ENCODE measurements at regions not wholly inside any gene's neighbourhood (a gene's known extent, or its start where the extent isn't known, plus 50 kb on each side); places are given as distances from the start of the nearest gene placed in this dataset.

DNA sequence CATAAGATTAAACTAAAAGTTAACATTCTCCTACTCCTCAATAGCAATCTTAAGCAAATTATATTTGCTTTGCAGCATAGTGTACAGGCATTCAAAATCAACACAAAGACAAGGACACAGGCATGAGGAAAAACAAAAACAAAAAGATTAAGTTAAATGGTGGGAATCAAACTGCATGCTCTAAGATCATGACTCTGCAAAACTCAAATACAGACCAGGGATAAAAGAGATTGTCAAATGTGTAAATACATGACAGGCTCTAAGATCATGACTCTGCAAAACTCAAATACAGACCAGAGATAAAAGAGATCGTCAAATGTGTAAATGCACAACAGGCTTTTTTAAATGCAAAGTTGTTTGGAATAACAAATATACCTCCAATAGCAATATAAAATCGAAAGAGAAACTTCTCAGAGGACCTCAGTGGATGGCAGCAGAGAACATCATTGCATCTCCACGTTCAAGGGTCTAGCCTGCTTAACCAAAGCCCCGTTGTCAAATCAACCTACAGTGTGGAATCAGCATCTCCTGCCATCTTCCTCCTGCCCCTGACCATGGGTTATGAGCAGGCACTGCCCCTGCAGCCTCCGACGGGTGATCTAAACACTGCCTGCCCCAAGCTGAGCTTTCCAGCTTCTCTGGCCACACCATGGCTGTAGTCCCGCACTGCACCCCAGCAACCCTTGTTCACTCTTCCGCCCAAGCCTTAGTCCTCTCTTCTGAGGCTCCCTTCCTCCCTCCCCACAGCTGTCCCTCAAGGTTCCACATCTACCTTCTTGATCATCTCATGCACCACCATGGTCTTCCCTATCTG lies 446.1 kb downstream of the SOX9 start:
- Mint-ChIP-seq H3K27ac (no peak overlapping the region), H3K4me1 (no peaks in the 10 kb centered on the region), H3K27me3 (ENCODE audit: low read depth) (no peaks in the 10 kb centered on the region), H3K36me3 (no peaks in the 10 kb centered on the region), H3K9me3 (no peaks in the 10 kb centered on the region), H3K4me3 (no peak overlapping the region)
- DNase-seq (ENCODE audit: low spot score) = no peak
- TF ChIP-seq, protein P1, sequence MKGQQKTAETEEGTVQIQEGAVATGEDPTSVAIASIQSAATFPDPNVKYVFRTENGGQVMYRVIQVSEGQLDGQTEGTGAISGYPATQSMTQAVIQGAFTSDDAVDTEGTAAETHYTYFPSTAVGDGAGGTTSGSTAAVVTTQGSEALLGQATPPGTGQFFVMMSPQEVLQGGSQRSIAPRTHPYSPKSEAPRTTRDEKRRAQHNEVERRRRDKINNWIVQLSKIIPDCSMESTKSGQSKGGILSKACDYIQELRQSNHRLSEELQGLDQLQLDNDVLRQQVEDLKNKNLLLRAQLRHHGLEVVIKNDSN (CRISPR knock-in tag; IDR thresholded peaks at IDR 0.05) = no peak
- no peak for TF ChIP-seq TCF7 (CRISPR knock-in tag; IDR thresholded peaks at IDR 0.05; ENCODE audit: low read depth)
- CTCF ChIA-PET = interaction anchor here (1.3 kb wide), 1 partner anchor 10 kb away, joined by 8 read pairs; no protein-coding TSS in a partner anchor
- POLR2A ChIA-PET = no interaction called here
- ATAC-seq = no peak

DNA sequence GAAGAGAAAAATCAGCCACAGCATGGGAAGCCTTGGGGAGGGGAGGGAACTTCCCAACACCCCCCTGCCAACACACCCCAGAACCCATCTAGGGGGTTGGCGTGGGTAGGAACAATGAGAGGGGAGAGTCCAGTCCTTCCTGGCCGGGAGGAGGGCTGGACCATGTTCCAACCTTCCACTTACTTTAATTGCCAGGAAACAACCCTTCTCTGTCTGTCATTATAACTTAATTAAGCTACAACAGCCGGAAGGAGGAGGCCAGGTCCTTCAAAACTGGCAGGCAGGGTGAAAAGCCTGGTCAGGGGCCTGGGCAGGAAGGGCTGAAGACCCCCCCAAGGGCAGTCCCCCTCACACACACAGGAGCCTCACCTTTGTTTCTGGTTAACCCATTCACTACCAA lies 447.0 kb downstream of the SOX9 start:
- Mint-ChIP-seq H3K27ac (no peak overlapping the region), H3K36me3 (no peaks in the 10 kb centered on the region), H3K9me3 (no peaks in the 10 kb centered on the region), H3K27me3 (ENCODE audit: low read depth) (no peaks in the 10 kb centered on the region), H3K4me3 (no peak overlapping the region), H3K4me1 (no peaks in the 10 kb centered on the region)
- ATAC-seq = no peak
- CTCF ChIA-PET = interaction anchor here (1.3 kb wide), 1 partner anchor 11 kb away, joined by 8 read pairs; no protein-coding TSS in a partner anchor
- POLR2A ChIA-PET = no interaction called here
- DNase-seq (ENCODE audit: low spot score) = no peak
- TF ChIP-seq FOXP1 (CRISPR knock-in tag; IDR thresholded peaks at IDR 0.05; ENCODE audit: borderline replicate concordance) = no peak
- TF ChIP-seq, protein P2, sequence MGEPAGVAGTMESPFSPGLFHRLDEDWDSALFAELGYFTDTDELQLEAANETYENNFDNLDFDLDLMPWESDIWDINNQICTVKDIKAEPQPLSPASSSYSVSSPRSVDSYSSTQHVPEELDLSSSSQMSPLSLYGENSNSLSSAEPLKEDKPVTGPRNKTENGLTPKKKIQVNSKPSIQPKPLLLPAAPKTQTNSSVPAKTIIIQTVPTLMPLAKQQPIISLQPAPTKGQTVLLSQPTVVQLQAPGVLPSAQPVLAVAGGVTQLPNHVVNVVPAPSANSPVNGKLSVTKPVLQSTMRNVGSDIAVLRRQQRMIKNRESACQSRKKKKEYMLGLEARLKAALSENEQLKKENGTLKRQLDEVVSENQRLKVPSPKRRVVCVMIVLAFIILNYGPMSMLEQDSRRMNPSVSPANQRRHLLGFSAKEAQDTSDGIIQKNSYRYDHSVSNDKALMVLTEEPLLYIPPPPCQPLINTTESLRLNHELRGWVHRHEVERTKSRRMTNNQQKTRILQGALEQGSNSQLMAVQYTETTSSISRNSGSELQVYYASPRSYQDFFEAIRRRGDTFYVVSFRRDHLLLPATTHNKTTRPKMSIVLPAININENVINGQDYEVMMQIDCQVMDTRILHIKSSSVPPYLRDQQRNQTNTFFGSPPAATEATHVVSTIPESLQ (CRISPR knock-in tag; IDR thresholded peaks at IDR 0.05) = no peak
- TF ChIP-seq NR3C1 (CRISPR knock-in tag; conservative IDR thresholded peaks at IDR 0.05; ENCODE audit: low read depth) = no peak
- TF ChIP-seq, protein P3, sequence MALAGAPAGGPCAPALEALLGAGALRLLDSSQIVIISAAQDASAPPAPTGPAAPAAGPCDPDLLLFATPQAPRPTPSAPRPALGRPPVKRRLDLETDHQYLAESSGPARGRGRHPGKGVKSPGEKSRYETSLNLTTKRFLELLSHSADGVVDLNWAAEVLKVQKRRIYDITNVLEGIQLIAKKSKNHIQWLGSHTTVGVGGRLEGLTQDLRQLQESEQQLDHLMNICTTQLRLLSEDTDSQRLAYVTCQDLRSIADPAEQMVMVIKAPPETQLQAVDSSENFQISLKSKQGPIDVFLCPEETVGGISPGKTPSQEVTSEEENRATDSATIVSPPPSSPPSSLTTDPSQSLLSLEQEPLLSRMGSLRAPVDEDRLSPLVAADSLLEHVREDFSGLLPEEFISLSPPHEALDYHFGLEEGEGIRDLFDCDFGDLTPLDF (CRISPR knock-in tag; IDR thresholded peaks at IDR 0.05) = no peak
- no peak for TF ChIP-seq CBFB (CRISPR knock-in tag; IDR thresholded peaks at IDR 0.05; ENCODE audit: low read depth)
- no peak for TF ChIP-seq ESRRA (CRISPR knock-in tag; IDR thresholded peaks at IDR 0.05; ENCODE audit: borderline replicate concordance)
- TF ChIP-seq, protein P4, sequence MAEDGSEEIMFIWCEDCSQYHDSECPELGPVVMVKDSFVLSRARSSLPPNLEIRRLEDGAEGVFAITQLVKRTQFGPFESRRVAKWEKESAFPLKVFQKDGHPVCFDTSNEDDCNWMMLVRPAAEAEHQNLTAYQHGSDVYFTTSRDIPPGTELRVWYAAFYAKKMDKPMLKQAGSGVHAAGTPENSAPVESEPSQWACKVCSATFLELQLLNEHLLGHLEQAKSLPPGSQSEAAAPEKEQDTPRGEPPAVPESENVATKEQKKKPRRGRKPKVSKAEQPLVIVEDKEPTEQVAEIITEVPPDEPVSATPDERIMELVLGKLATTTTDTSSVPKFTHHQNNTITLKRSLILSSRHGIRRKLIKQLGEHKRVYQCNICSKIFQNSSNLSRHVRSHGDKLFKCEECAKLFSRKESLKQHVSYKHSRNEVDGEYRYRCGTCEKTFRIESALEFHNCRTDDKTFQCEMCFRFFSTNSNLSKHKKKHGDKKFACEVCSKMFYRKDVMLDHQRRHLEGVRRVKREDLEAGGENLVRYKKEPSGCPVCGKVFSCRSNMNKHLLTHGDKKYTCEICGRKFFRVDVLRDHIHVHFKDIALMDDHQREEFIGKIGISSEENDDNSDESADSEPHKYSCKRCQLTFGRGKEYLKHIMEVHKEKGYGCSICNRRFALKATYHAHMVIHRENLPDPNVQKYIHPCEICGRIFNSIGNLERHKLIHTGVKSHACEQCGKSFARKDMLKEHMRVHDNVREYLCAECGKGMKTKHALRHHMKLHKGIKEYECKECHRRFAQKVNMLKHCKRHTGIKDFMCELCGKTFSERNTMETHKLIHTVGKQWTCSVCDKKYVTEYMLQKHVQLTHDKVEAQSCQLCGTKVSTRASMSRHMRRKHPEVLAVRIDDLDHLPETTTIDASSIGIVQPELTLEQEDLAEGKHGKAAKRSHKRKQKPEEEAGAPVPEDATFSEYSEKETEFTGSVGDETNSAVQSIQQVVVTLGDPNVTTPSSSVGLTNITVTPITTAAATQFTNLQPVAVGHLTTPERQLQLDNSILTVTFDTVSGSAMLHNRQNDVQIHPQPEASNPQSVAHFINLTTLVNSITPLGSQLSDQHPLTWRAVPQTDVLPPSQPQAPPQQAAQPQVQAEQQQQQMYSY (CRISPR knock-in tag; IDR thresholded peaks at IDR 0.05) = no peak
- no peak for TF ChIP-seq NR2C2 (CRISPR knock-in tag; IDR thresholded peaks at IDR 0.05)
- no peak for TF ChIP-seq TEAD1 (CRISPR knock-in tag; IDR thresholded peaks at IDR 0.05)
- TF ChIP-seq ZNF416 (CRISPR knock-in tag; IDR thresholded peaks at IDR 0.05) = no peak
- TF ChIP-seq, protein P5, sequence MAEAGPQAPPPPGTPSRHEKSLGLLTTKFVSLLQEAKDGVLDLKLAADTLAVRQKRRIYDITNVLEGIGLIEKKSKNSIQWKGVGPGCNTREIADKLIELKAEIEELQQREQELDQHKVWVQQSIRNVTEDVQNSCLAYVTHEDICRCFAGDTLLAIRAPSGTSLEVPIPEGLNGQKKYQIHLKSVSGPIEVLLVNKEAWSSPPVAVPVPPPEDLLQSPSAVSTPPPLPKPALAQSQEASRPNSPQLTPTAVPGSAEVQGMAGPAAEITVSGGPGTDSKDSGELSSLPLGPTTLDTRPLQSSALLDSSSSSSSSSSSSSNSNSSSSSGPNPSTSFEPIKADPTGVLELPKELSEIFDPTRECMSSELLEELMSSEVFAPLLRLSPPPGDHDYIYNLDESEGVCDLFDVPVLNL (CRISPR knock-in tag; IDR thresholded peaks at IDR 0.05; ENCODE audit: borderline replicate concordance, low read depth) = no peak
- TF ChIP-seq MXD4 (CRISPR knock-in tag; IDR thresholded peaks at IDR 0.05; ENCODE audit: borderline replicate concordance) = no peak
- TF ChIP-seq OVOL2 (CRISPR knock-in tag; IDR thresholded peaks at IDR 0.05; ENCODE audit: borderline replicate concordance) = no peak
- TF ChIP-seq ZNF263 (CRISPR knock-in tag; IDR thresholded peaks at IDR 0.05; ENCODE audit: low read depth) = no peak
- no peak for TF ChIP-seq RELA (CRISPR knock-in tag; IDR thresholded peaks at IDR 0.05; ENCODE audit: borderline replicate concordance)
- TF ChIP-seq, protein P6, sequence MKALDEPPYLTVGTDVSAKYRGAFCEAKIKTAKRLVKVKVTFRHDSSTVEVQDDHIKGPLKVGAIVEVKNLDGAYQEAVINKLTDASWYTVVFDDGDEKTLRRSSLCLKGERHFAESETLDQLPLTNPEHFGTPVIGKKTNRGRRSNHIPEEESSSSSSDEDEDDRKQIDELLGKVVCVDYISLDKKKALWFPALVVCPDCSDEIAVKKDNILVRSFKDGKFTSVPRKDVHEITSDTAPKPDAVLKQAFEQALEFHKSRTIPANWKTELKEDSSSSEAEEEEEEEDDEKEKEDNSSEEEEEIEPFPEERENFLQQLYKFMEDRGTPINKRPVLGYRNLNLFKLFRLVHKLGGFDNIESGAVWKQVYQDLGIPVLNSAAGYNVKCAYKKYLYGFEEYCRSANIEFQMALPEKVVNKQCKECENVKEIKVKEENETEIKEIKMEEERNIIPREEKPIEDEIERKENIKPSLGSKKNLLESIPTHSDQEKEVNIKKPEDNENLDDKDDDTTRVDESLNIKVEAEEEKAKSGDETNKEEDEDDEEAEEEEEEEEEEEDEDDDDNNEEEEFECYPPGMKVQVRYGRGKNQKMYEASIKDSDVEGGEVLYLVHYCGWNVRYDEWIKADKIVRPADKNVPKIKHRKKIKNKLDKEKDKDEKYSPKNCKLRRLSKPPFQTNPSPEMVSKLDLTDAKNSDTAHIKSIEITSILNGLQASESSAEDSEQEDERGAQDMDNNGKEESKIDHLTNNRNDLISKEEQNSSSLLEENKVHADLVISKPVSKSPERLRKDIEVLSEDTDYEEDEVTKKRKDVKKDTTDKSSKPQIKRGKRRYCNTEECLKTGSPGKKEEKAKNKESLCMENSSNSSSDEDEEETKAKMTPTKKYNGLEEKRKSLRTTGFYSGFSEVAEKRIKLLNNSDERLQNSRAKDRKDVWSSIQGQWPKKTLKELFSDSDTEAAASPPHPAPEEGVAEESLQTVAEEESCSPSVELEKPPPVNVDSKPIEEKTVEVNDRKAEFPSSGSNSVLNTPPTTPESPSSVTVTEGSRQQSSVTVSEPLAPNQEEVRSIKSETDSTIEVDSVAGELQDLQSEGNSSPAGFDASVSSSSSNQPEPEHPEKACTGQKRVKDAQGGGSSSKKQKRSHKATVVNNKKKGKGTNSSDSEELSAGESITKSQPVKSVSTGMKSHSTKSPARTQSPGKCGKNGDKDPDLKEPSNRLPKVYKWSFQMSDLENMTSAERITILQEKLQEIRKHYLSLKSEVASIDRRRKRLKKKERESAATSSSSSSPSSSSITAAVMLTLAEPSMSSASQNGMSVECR (CRISPR knock-in tag; IDR thresholded peaks at IDR 0.05; ENCODE audit: borderline replicate concordance) = no peak
- TF ChIP-seq, protein P7, sequence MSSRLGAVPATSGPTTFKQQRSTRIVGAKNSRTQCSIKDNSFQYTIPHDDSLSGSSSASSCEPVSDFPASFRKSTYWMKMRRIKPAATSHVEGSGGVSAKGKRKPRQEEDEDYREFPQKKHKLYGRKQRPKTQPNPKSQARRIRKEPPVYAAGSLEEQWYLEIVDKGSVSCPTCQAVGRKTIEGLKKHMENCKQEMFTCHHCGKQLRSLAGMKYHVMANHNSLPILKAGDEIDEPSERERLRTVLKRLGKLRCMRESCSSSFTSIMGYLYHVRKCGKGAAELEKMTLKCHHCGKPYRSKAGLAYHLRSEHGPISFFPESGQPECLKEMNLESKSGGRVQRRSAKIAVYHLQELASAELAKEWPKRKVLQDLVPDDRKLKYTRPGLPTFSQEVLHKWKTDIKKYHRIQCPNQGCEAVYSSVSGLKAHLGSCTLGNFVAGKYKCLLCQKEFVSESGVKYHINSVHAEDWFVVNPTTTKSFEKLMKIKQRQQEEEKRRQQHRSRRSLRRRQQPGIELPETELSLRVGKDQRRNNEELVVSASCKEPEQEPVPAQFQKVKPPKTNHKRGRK (CRISPR knock-in tag; IDR thresholded peaks at IDR 0.05; ENCODE audit: borderline replicate concordance) = no peak

Data from WTC11 (cell line).